GM12892 (cell line): ENCODE measurements at regions not wholly inside any gene's neighbourhood (a gene's known extent, or its start where the extent isn't known, plus 50 kb on each side); places are given as distances from the start of the nearest gene placed in this dataset.

Experiments used
- POLR2A ChIP-seq: IDR thresholded peaks from 2 replicates; pipeline ENCODE4 v1.6.1; 2011; ENCODE audit warnings: low read depth, low read length, control low read depth
- POLR2AphosphoS5 ChIP-seq: IDR thresholded peaks from 2 replicates; pipeline ENCODE4 v1.6.1; 2011; ENCODE audit warnings: low read depth, low read length, control low read depth

GRCh38 chr15:53212785-53213184 lies 422.6 kb upstream of the ONECUT1 start:
- no peak for TF ChIP-seq POLR2AphosphoS5
- no peak for TF ChIP-seq POLR2A
